ENCODE measurements at regions not wholly inside any gene's neighbourhood (a gene's known extent, or its start where the extent isn't known, plus 50 kb on each side); places are given as distances from the start of the nearest gene placed in this dataset.

- TF ChIP-seq, protein P1, sequence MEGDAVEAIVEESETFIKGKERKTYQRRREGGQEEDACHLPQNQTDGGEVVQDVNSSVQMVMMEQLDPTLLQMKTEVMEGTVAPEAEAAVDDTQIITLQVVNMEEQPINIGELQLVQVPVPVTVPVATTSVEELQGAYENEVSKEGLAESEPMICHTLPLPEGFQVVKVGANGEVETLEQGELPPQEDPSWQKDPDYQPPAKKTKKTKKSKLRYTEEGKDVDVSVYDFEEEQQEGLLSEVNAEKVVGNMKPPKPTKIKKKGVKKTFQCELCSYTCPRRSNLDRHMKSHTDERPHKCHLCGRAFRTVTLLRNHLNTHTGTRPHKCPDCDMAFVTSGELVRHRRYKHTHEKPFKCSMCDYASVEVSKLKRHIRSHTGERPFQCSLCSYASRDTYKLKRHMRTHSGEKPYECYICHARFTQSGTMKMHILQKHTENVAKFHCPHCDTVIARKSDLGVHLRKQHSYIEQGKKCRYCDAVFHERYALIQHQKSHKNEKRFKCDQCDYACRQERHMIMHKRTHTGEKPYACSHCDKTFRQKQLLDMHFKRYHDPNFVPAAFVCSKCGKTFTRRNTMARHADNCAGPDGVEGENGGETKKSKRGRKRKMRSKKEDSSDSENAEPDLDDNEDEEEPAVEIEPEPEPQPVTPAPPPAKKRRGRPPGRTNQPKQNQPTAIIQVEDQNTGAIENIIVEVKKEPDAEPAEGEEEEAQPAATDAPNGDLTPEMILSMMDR (conservative IDR thresholded peaks at IDR 0.05; ENCODE audit: low read length): 0 out of 2 replicates have a peak, but pooled peaks have one; percentile 53
- no peak for TF ChIP-seq EZH2phosphoT487 (IDR thresholded peaks at IDR 0.05; ENCODE audit: borderline replicate concordance, low read depth, low read length)
Observed at GRCh38 chr21:35436899-35437298, 387.8 kb upstream of the RUNX1 start.

All from OCI-LY7 (cell line).